ENCODE measurements at regions not wholly inside any gene's neighbourhood (a gene's known extent, or its start where the extent isn't known, plus 50 kb on each side); places are given as distances from the start of the nearest gene placed in this dataset.
A peak's percentile ranks its signal among the peaks of the same experiment; 100 is the strongest.

DNA sequence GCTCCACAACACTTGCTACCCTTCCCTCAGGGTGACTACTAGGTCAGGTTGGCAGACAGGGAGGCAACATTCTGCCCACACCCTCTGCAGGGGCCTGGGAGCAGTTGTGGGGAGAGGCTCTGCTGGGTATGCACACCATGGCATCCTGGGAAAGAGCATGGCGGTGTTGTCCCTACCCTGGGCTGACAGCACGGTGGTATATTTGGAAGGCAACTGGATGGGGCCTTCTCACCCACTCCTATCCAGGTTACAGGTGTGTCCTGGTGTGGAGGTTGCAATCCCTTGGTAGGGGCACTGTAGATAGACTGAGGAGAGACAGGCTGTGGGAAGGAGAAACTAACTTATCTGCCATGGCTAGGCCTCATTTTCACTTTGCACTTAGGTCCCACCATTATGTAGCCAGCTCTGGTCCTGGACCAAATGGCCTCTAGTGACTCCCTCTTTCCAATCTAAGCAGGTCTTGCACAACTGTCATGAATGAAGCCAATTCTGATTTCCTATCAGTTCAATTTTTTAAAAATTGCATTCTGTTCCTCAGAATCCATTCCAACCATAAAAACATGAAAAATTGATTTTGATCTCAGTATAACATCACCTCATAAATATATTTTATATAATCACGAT, 54.0 kb upstream of the CD44 start:
- H3K27ac ChIP-seq = peak overlapping the region in 2 of 8 donors; percentile 81 to 82

GRCh38 chr11:35085531-35086165, 53.3 kb upstream of the CD44 start:
- H3K27me3 ChIP-seq (replicated peaks in 1 of 7) = no peaks in the 10 kb centered on the region
- H3K4me3 ChIP-seq = no peak overlapping the region
- H3K36me3 ChIP-seq = no peaks in the 10 kb centered on the region
- TF ChIP-seq POLR2AphosphoS5 (IDR thresholded peaks at IDR 0.05) = no peak
- TF ChIP-seq POLR2A (IDR thresholded peaks at IDR 0.05) = no peak
- TF ChIP-seq, protein P1, sequence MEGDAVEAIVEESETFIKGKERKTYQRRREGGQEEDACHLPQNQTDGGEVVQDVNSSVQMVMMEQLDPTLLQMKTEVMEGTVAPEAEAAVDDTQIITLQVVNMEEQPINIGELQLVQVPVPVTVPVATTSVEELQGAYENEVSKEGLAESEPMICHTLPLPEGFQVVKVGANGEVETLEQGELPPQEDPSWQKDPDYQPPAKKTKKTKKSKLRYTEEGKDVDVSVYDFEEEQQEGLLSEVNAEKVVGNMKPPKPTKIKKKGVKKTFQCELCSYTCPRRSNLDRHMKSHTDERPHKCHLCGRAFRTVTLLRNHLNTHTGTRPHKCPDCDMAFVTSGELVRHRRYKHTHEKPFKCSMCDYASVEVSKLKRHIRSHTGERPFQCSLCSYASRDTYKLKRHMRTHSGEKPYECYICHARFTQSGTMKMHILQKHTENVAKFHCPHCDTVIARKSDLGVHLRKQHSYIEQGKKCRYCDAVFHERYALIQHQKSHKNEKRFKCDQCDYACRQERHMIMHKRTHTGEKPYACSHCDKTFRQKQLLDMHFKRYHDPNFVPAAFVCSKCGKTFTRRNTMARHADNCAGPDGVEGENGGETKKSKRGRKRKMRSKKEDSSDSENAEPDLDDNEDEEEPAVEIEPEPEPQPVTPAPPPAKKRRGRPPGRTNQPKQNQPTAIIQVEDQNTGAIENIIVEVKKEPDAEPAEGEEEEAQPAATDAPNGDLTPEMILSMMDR (IDR thresholded peaks at IDR 0.05 in 8 of 11, conservative IDR thresholded peaks at IDR 0.05 in 3 of 11) = no peak
- no peak for DNase-seq
- WGBS, 5 donors = 88 to 94% (median 92%) methylated on average over 4 of the region's 4 CpGs
- H3K4me1 ChIP-seq = peaks cover 37 to 86% (median 66%) of the 10 kb centered on the region in 6 donors
- H3K9me3 ChIP-seq = no peaks in the 10 kb centered on the region
- intact Hi-C loops (cut with DNase I; ENCODE audit: low total_unique reads) = no loop called here
- H3K27ac ChIP-seq = no peak overlapping the region

More for the DNA sequence above, 54.0 kb upstream of the CD44 start:
- Histone ChIP-seq H3K9me3 (no peaks in the 10 kb centered on the region), H3K4me1 (peaks cover 37 to 86% (median 61%) of the 10 kb centered on the region in 6 donors), H3K36me3 (no peaks in the 10 kb centered on the region), H3K4me3 (no peak overlapping the region), H3K27me3 (replicated peaks in 1 of 7) (no peaks in the 10 kb centered on the region)
- TF ChIP-seq, protein P1 (IDR thresholded peaks at IDR 0.05 in 8 of 11, conservative IDR thresholded peaks at IDR 0.05 in 3 of 11) = no peak
- TF ChIP-seq POLR2A (IDR thresholded peaks at IDR 0.05) (no peak), POLR2AphosphoS5 (IDR thresholded peaks at IDR 0.05) (no peak)
- intact Hi-C loops (cut with DNase I; ENCODE audit: low total_unique reads) = no loop called here
- WGBS, 5 donors = 79 to 99% (median 98%) methylated on average over 3 of the region's 3 CpGs
- DNase-seq = no peak

DNA sequence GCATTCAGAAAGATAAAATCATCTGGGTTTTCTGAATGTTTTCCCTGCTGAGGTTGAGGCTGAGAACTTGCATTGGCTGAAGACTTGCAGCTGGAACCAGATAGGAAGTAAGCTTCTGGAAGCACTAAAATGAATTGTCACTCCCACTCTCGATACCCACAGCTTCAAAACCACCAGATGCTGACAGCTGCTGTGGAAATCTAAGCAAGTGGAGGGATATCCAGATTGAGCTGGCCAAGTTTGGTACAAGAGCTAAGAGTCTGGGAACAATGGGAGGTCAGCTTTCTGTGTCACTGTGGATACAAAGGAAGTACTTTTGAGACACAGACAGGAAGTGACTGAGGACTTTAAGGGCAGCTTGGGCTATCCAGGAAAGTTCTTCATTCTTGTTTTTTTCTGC, 51.3 kb upstream of the CD44 start:
- DNase-seq = no peak

GRCh38 chr11:35088226-35088625, 50.7 kb upstream of the CD44 start:
- no peak for DNase-seq
- no peaks in the 10 kb centered on the region for H3K27me3 ChIP-seq (replicated peaks in 1 of 7)
- peaks cover 24 to 64% (median 49%) of the 10 kb centered on the region in 6 donors for H3K4me1 ChIP-seq
- 62 to 73% (median 67%) methylated on average over 2 of the region's 2 CpGs for WGBS, 5 donors
- no peak for TF ChIP-seq POLR2AphosphoS5 (IDR thresholded peaks at IDR 0.05)
- TF ChIP-seq, protein P1 (IDR thresholded peaks at IDR 0.05 in 8 of 11, conservative IDR thresholded peaks at IDR 0.05 in 3 of 11) = no peak
- TF ChIP-seq POLR2A (IDR thresholded peaks at IDR 0.05) = no peak
- H3K9me3 ChIP-seq = no peaks in the 10 kb centered on the region
- no peaks in the 10 kb centered on the region for H3K36me3 ChIP-seq
- H3K27ac ChIP-seq = peak overlapping the region in 6 of 8 donors; percentile 2 to 37 (median 18)
- H3K4me3 ChIP-seq = no peak overlapping the region
- intact Hi-C loops (cut with DNase I; ENCODE audit: low total_unique reads) = no loop called here

More for the DNA sequence above, 51.3 kb upstream of the CD44 start:
- no peaks in the 10 kb centered on the region for H3K27me3 ChIP-seq (replicated peaks in 1 of 7)
- no peaks in the 10 kb centered on the region for H3K9me3 ChIP-seq
- peaks cover 29 to 70% (median 55%) of the 10 kb centered on the region in 6 donors for H3K4me1 ChIP-seq
- WGBS, 5 donors = 5 to 21% (median 16%) methylated on average over 1 of the region's 1 CpG
- no peaks in the 10 kb centered on the region for H3K36me3 ChIP-seq
- H3K4me3 ChIP-seq = no peak overlapping the region
- peak overlapping the region in 6 of 8 donors; percentile 2 to 37 (median 18) for H3K27ac ChIP-seq
- TF ChIP-seq, protein P1 (IDR thresholded peaks at IDR 0.05 in 8 of 11, conservative IDR thresholded peaks at IDR 0.05 in 3 of 11) = no peak
- TF ChIP-seq POLR2AphosphoS5 (IDR thresholded peaks at IDR 0.05) = peak in 1 of 3 donors; percentile 39
- no peak for TF ChIP-seq POLR2A (IDR thresholded peaks at IDR 0.05)
- intact Hi-C loops (cut with DNase I; ENCODE audit: low total_unique reads) = no loop called here

Data from spleen (tissue), 11 donors.